Caco-2 (cell line): ENCODE measurements at regions not wholly inside any gene's neighbourhood (a gene's known extent, or its start where the extent isn't known, plus 50 kb on each side); places are given as distances from the start of the nearest gene placed in this dataset.

Experiments used
- BruUV-seq: library from RNA; stranded (reverse); fragments of 400-500 nt; replicated peaks from 2 replicates; lab custom pipeline; 2021; lab: Mats Ljungman, UMichigan
- CTCF ChIA-PET: fragments of 300-600 bp; sonication (Branson Sonifier 250); formaldehyde crosslinking; loops from one replicate; lab custom pipeline; 2022; ENCODE audit warnings: antibody characterized with exemption; lab: Charles Lee
- POLR2A ChIA-PET: fragments of 300-600 bp; sonication (Branson Sonifier 250); formaldehyde crosslinking; loops from one replicate; lab custom pipeline; 2022; ENCODE audit warnings: antibody characterized with exemption; lab: Charles Lee
- DNase-seq, 2 experiments: peaks; one replicate each; pipeline versions ENCODE4 v3.0.0 to v3.0.0-alpha.2; 2020 to 2022
- H3K27me3 ChIP-seq: replicated peaks from 2 replicates; pipeline ENCODE4 v1.6.0; 2011; ENCODE audit warnings: low read length; ENCODE audit not compliant: control insufficient read depth, insufficient read depth
- H3K36me3 ChIP-seq: 2 replicates; pipeline ENCODE4 v1.5.1; 2011; ENCODE audit warnings: low read length; ENCODE audit not compliant: control insufficient read depth, insufficient read depth
- H3K4me1 ChIP-seq: fragments of 250-450 bp; sonication (Bioruptor Pico); 2 replicates; pipeline ENCODE4 v1.5.1; 2020; ENCODE audit warnings: mild to moderate bottlenecking
- H3K4me3 ChIP-seq: 2 replicates; pipeline ENCODE4 v1.5.1; 2011; ENCODE audit warnings: low read depth, mild to moderate bottlenecking, control low read depth, low read length
- H3K9me3 ChIP-seq: fragments of 250-450 bp; sonication (Bioruptor Pico); 2 replicates; pipeline ENCODE4 v1.5.1; 2020; ENCODE audit warnings: mild to moderate bottlenecking, moderate library complexity
- H3K27ac Mint-ChIP-seq: one replicate; pipeline ENCODE4 v1.8.0; 2022; ENCODE audit warnings: mixed read lengths; ENCODE audit not compliant: unreplicated experiment
- H3K27me3 Mint-ChIP-seq: one replicate; pipeline ENCODE4 v1.8.0; 2022; ENCODE audit warnings: mixed read lengths; ENCODE audit not compliant: insufficient read depth, unreplicated experiment
- H3K36me3 Mint-ChIP-seq: one replicate; pipeline ENCODE4 v1.8.0; 2022; ENCODE audit warnings: mild to moderate bottlenecking, mixed read lengths; ENCODE audit not compliant: insufficient read depth, unreplicated experiment
- H3K4me1 Mint-ChIP-seq: one replicate; pipeline ENCODE4 v1.8.0; 2022; ENCODE audit warnings: low read depth, mixed read lengths; ENCODE audit not compliant: unreplicated experiment
- H3K4me3 Mint-ChIP-seq: one replicate; pipeline ENCODE4 v1.8.0; 2022; ENCODE audit warnings: mild to moderate bottlenecking, moderate library complexity, mixed read lengths; ENCODE audit not compliant: unreplicated experiment
- H3K9me3 Mint-ChIP-seq: one replicate; pipeline ENCODE4 v1.8.0; 2022; ENCODE audit warnings: mixed read lengths; ENCODE audit not compliant: unreplicated experiment
- CTCF ChIP-seq, 2 experiments: fragments of 200-600 bp in 1 of 2; IDR thresholded peaks; 1 replicate in 1 of 2; 2 replicates in 1 of 2; pipeline versions ENCODE4 v1.5.1 to v1.8.0; 2011 to 2022; ENCODE audit warnings: antibody characterized with exemption in 1 of 2, control low read depth in 1 of 2, inconsistent platforms in 1 of 2, low read depth in 1 of 2, low read length in 1 of 2, mild to moderate bottlenecking in 1 of 2, moderate library complexity in 1 of 2; ENCODE audit not compliant: insufficient read depth in 1 of 2, severe bottlenecking in 1 of 2, unreplicated experiment in 1 of 2
- intact Hi-C: fragments of 100-400 bp; cut with micrococcal nuclease; formaldehyde crosslinking; loops from one replicate; pipeline ENCODE4 v1.10.0; 2022; ENCODE audit not compliant: unreplicated experiment

GRCh38 chr7:96426027-96426426 lies 104.1 kb upstream of the SLC25A13 start:
- H3K27me3 ChIP-seq, result no peaks in the 10 kb centered on the region
- H3K9me3 ChIP-seq, result no peaks in the 10 kb centered on the region
- no peak overlapping the region for H3K4me3 ChIP-seq
- intact Hi-C loops, result no loop called here
- Mint-ChIP-seq H3K27ac (no peak overlapping the region), H3K36me3 (no peaks in the 10 kb centered on the region), H3K9me3 (no peaks in the 10 kb centered on the region), H3K27me3 (peaks cover 11% of the 10 kb centered on the region), H3K4me1 (no peaks in the 10 kb centered on the region), H3K4me3 (no peak overlapping the region)
- CTCF ChIA-PET, result no interaction called here
- DNase-seq, result no peak
- no peaks in the 10 kb centered on the region for H3K36me3 ChIP-seq
- no TSS peak for BruUV-seq
- TF ChIP-seq CTCF (IDR thresholded peaks at IDR 0.05; ENCODE audit: insufficient read depth in 1 of 2, low read depth in 1 of 2, low read length in 1 of 2, severe bottlenecking in 1 of 2, unreplicated experiment in 1 of 2), result no peak
- H3K4me1 ChIP-seq, result no peaks in the 10 kb centered on the region
- POLR2A ChIA-PET, result no interaction called here

- no TSS peak for BruUV-seq
- Histone ChIP-seq H3K27me3 (no peaks in the 10 kb centered on the region), H3K4me3 (no peak overlapping the region), H3K36me3 (no peaks in the 10 kb centered on the region), H3K4me1 (no peaks in the 10 kb centered on the region), H3K9me3 (no peaks in the 10 kb centered on the region)
- no peaks in the 10 kb centered on the region for H3K9me3 Mint-ChIP-seq
- H3K4me3 Mint-ChIP-seq, result no peak overlapping the region
- intact Hi-C loops, result no loop called here
- ChIA-PET CTCF (no interaction called here), POLR2A (no interaction called here)
- H3K36me3 Mint-ChIP-seq, result no peaks in the 10 kb centered on the region
- no peak for DNase-seq
- no peaks in the 10 kb centered on the region for H3K4me1 Mint-ChIP-seq
- H3K27me3 Mint-ChIP-seq, result peaks cover 5% of the 10 kb centered on the region
- no peak for TF ChIP-seq CTCF (IDR thresholded peaks at IDR 0.05; ENCODE audit: insufficient read depth in 1 of 2, low read depth in 1 of 2, low read length in 1 of 2, severe bottlenecking in 1 of 2, unreplicated experiment in 1 of 2)
- H3K27ac Mint-ChIP-seq, result no peak overlapping the region
Observed at GRCh38 chr7:96424411-96424810, 102.5 kb upstream of the SLC25A13 start.

- no peaks in the 10 kb centered on the region for H3K36me3 Mint-ChIP-seq
- no peaks in the 10 kb centered on the region for H3K4me1 ChIP-seq
- no peaks in the 10 kb centered on the region for H3K27me3 ChIP-seq
- ChIA-PET POLR2A (no interaction called here), CTCF (no interaction called here)
- no peaks in the 10 kb centered on the region for H3K27me3 Mint-ChIP-seq
- TF ChIP-seq CTCF (IDR thresholded peaks at IDR 0.05; ENCODE audit: insufficient read depth in 1 of 2, low read depth in 1 of 2, low read length in 1 of 2, severe bottlenecking in 1 of 2, unreplicated experiment in 1 of 2), result no peak
- H3K4me3 ChIP-seq, result no peak overlapping the region
- H3K9me3 Mint-ChIP-seq, result no peaks in the 10 kb centered on the region
- BruUV-seq, result no TSS peak
- no peak for DNase-seq
- no peak overlapping the region for H3K27ac Mint-ChIP-seq
- intact Hi-C loops, result no loop called here
- H3K9me3 ChIP-seq, result no peaks in the 10 kb centered on the region
- H3K4me1 Mint-ChIP-seq, result no peaks in the 10 kb centered on the region
- no peaks in the 10 kb centered on the region for H3K36me3 ChIP-seq
- no peak overlapping the region for H3K4me3 Mint-ChIP-seq
Observed at GRCh38 chr7:96422388-96422787, 100.5 kb upstream of the SLC25A13 start.
